ACC112 (cell line): ENCODE measurements at regions not wholly inside any gene's neighbourhood (a gene's known extent, or its start where the extent isn't known, plus 50 kb on each side); places are given as distances from the start of the nearest gene placed in this dataset.

Source experiments
- H2AFZ ChIP-seq: fragments of 200-600 bp; sonication (generic); one replicate; pipeline ENCODE4 v1.6.0; 2017; ENCODE audit warnings: antibody characterized with exemption, low read length; ENCODE audit not compliant: unreplicated experiment
- H3K27ac ChIP-seq: fragments of 200-600 bp; sonication (generic); 2 replicates; pipeline ENCODE4 v1.5.1; 2014; ENCODE audit warnings: low read depth, mild to moderate bottlenecking, antibody characterized with exemption, low read length, moderate library complexity
- H3K27me3 ChIP-seq: fragments of 200-600 bp; sonication (generic); 2 replicates; pipeline ENCODE4 v1.6.1; 2014; ENCODE audit warnings: mild to moderate bottlenecking, antibody characterized with exemption, low read length, moderate library complexity, mixed read lengths; ENCODE audit not compliant: insufficient read depth
- H3K36me3 ChIP-seq: fragments of 200-600 bp; sonication (generic); 2 replicates; pipeline ENCODE4 v1.6.1; 2016; ENCODE audit warnings: mild to moderate bottlenecking, antibody characterized with exemption, low read length, moderate library complexity, mixed read lengths; ENCODE audit not compliant: insufficient read depth
- H3K4me1 ChIP-seq: fragments of 200-600 bp; sonication (generic); one replicate; pipeline ENCODE4 v1.6.1; 2016; ENCODE audit warnings: low read length, mixed read lengths; ENCODE audit not compliant: insufficient read depth, unreplicated experiment, control insufficient read depth
- H3K4me3 ChIP-seq: fragments of 200-600 bp; sonication (generic); 2 replicates; pipeline ENCODE4 v1.5.1; 2014; ENCODE audit warnings: mild to moderate bottlenecking, low read depth, low read length
- H3K79me2 ChIP-seq: fragments of 200-600 bp; sonication (generic); one replicate; pipeline ENCODE4 v1.6.0; 2016; ENCODE audit warnings: low read length; ENCODE audit not compliant: control insufficient read depth, unreplicated experiment, insufficient read depth

GRCh38 chr3:68315964-68316363 is 616.4 kb downstream of the TAFA4 start:
- Histone ChIP-seq H3K79me2 (no peaks in the 10 kb centered on the region), H3K4me3 (no peak overlapping the region), H3K4me1 (no peaks in the 10 kb centered on the region), H2AFZ (no peak overlapping the region), H3K27ac (no peak overlapping the region), H3K36me3 (no peaks in the 10 kb centered on the region), H3K27me3 (no peaks in the 10 kb centered on the region)

- Histone ChIP-seq H3K4me3 (no peak overlapping the region), H3K4me1 (no peaks in the 10 kb centered on the region), H3K36me3 (no peaks in the 10 kb centered on the region), H2AFZ (no peak overlapping the region), H3K27ac (no peak overlapping the region), H3K79me2 (no peaks in the 10 kb centered on the region), H3K27me3 (no peaks in the 10 kb centered on the region)
Observed at GRCh38 chr3:68315546-68315945, 616.8 kb downstream of the TAFA4 start.

- Histone ChIP-seq H3K4me1 (no peaks in the 10 kb centered on the region), H3K27me3 (no peaks in the 10 kb centered on the region), H2AFZ (no peak overlapping the region), H3K4me3 (no peak overlapping the region), H3K79me2 (no peaks in the 10 kb centered on the region), H3K27ac (no peak overlapping the region), H3K36me3 (no peaks in the 10 kb centered on the region)
Observed at GRCh38 chr3:68306571-68306970, 625.8 kb downstream of the TAFA4 start.

GRCh38 chr3:68295457-68295856 is 636.9 kb downstream of the TAFA4 start:
- Histone ChIP-seq H2AFZ (no peak overlapping the region), H3K79me2 (no peaks in the 10 kb centered on the region), H3K27ac (no peak overlapping the region)

GRCh38 chr3:68290333-68290732 is 635.9 kb upstream of the SUCLG2 start:
- Histone ChIP-seq H3K4me1 (no peaks in the 10 kb centered on the region), H3K27ac (no peak overlapping the region), H2AFZ (no peak overlapping the region), H3K27me3 (no peaks in the 10 kb centered on the region), H3K79me2 (no peaks in the 10 kb centered on the region), H3K36me3 (no peaks in the 10 kb centered on the region), H3K4me3 (no peak overlapping the region)

More at GRCh38 chr3:68295457-68295856, 636.9 kb downstream of the TAFA4 start:
- no peak overlapping the region for H3K4me3 ChIP-seq
- no peaks in the 10 kb centered on the region for H3K4me1 ChIP-seq
- H3K36me3 ChIP-seq, result no peaks in the 10 kb centered on the region
- H3K27me3 ChIP-seq, result no peaks in the 10 kb centered on the region

- Histone ChIP-seq H3K79me2 (no peaks in the 10 kb centered on the region), H2AFZ (no peak overlapping the region), H3K4me1 (no peaks in the 10 kb centered on the region), H3K27ac (no peak overlapping the region), H3K36me3 (no peaks in the 10 kb centered on the region), H3K4me3 (no peak overlapping the region), H3K27me3 (no peaks in the 10 kb centered on the region)
Observed at GRCh38 chr3:68288085-68288484, 633.7 kb upstream of the SUCLG2 start.

GRCh38 chr3:68287101-68287500 is 632.7 kb upstream of the SUCLG2 start:
- H3K79me2 ChIP-seq, result no peaks in the 10 kb centered on the region
- H3K4me1 ChIP-seq, result no peaks in the 10 kb centered on the region
- H2AFZ ChIP-seq, result no peak overlapping the region
- H3K36me3 ChIP-seq, result no peaks in the 10 kb centered on the region
- H3K27ac ChIP-seq, result no peak overlapping the region
- H3K4me3 ChIP-seq, result no peak overlapping the region
- H3K27me3 ChIP-seq, result no peaks in the 10 kb centered on the region

- no peaks in the 10 kb centered on the region for H3K4me1 ChIP-seq
- no peaks in the 10 kb centered on the region for H3K36me3 ChIP-seq
- no peaks in the 10 kb centered on the region for H3K27me3 ChIP-seq
- no peak overlapping the region for H3K27ac ChIP-seq
- H2AFZ ChIP-seq, result no peak overlapping the region
- no peak overlapping the region for H3K4me3 ChIP-seq
- H3K79me2 ChIP-seq, result no peaks in the 10 kb centered on the region
Observed at GRCh38 chr3:68274286-68274685, 619.9 kb upstream of the SUCLG2 start.

GRCh38 chr3:68271145-68271544 is 616.7 kb upstream of the SUCLG2 start:
- Histone ChIP-seq H3K4me1 (no peaks in the 10 kb centered on the region), H3K27me3 (no peaks in the 10 kb centered on the region), H3K27ac (no peak overlapping the region), H2AFZ (no peak overlapping the region), H3K4me3 (no peak overlapping the region), H3K79me2 (no peaks in the 10 kb centered on the region), H3K36me3 (no peaks in the 10 kb centered on the region)

GRCh38 chr3:68256635-68257223 is 602.3 kb upstream of the SUCLG2 start:
- Histone ChIP-seq H3K79me2 (no peaks in the 10 kb centered on the region), H2AFZ (no peak overlapping the region), H3K36me3 (no peaks in the 10 kb centered on the region), H3K27ac (no peak overlapping the region), H3K4me3 (no peak overlapping the region), H3K27me3 (no peaks in the 10 kb centered on the region), H3K4me1 (no peaks in the 10 kb centered on the region)

GRCh38 chr3:68249265-68249664 is 594.9 kb upstream of the SUCLG2 start:
- Histone ChIP-seq H3K79me2 (no peaks in the 10 kb centered on the region), H3K27ac (no peak overlapping the region), H2AFZ (no peak overlapping the region), H3K36me3 (no peaks in the 10 kb centered on the region), H3K27me3 (no peaks in the 10 kb centered on the region), H3K4me3 (no peak overlapping the region), H3K4me1 (no peaks in the 10 kb centered on the region)
